Suprapubic skin (tissue), 4 donors: ENCODE measurements at regions not wholly inside any gene's neighbourhood (a gene's known extent, or its start where the extent isn't known, plus 50 kb on each side); places are given as distances from the start of the nearest gene placed in this dataset.

Experiments used
- DNase-seq, 2 donors: peaks; one replicate each; pipeline ENCODE4 v3.0.0-alpha.2; 2019; ENCODE audit warnings: low spot score in 2 of 2
- H3K27ac ChIP-seq: fragments of 200-600 bp; sonication (generic); one replicate; pipeline ENCODE4 v1.5.1; 2019
- H3K27me3 ChIP-seq: fragments of 200-600 bp; sonication (generic); one replicate; pipeline ENCODE4 v1.5.1; 2019
- H3K36me3 ChIP-seq: fragments of 200-600 bp; sonication (generic); one replicate; pipeline ENCODE4 v1.5.1; 2019
- H3K4me1 ChIP-seq: fragments of 200-600 bp; sonication (generic); one replicate; pipeline ENCODE4 v1.5.1; 2019
- H3K4me3 ChIP-seq: fragments of 200-600 bp; sonication (generic); one replicate; pipeline ENCODE4 v1.5.1; 2019; ENCODE audit warnings: mild to moderate bottlenecking
- H3K9me3 ChIP-seq: fragments of 200-600 bp; sonication (generic); one replicate; pipeline ENCODE4 v1.5.1; 2019
- EP300 ChIP-seq: sonication (generic); formaldehyde crosslinking; IDR thresholded peaks from one replicate; pipeline ENCODE4 v1.6.1; 2017; ENCODE audit warnings: antibody characterized with exemption
- POLR2A ChIP-seq, 2 donors: fragments of 450-650 bp; IDR thresholded peaks; one replicate each; pipeline ENCODE4 v1.6.1; 2017; ENCODE audit warnings: antibody characterized with exemption in 2 of 2, mild to moderate bottlenecking in 2 of 2, moderate library complexity in 2 of 2
- POLR2AphosphoS5 ChIP-seq, 3 donors: sonication (generic); formaldehyde crosslinking; IDR thresholded peaks; one replicate each; pipeline ENCODE4 v1.6.1; 2017; ENCODE audit warnings: antibody characterized with exemption in 3 of 3
- WGBS: methylation state at CpG from one replicate; pipeline ENCODE4 v1.1.5; 2018; 5-methylcytosine and 5-hydroxymethylcytosine counted together
- TF ChIP-seq, protein P1 (sequence below), 2 donors: fragments of 200-600 bp in 1 of 2; fragments of 450-650 bp in 1 of 2; sonication (generic) in 1 of 2; IDR thresholded peaks; one replicate each; pipeline ENCODE4 v1.5.1; 2016 to 2019; ENCODE audit warnings: antibody characterized with exemption in 2 of 2, mild to moderate bottlenecking in 1 of 2, moderate library complexity in 1 of 2

DNA sequence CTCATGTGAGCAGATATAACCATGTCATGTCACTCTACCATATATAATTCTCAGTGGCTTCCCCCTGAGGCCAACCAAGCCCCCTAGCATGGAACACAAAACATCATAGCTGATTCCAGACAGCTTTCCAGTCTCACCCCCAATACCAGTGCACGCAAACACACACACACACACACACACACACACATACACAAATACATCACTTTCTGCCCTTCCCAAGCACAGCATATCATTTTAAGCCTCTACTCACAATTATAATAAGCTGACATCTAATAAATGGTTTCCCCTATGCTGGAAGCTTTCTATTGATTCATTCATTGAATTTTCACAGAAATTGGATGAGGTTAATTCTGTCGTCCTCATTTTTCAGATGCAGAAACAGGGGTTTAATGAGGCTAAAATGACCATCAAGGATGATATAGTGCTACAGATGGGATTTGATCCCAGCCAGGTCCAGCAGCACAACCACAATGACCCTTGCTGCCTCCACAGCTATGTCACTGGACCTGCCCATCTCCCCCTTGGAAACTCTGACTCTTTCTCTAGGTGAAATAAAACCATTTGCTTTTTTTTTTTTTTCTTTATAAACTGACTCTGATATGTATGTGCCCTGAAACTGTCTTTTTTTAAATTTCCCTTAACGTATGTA is 131.1 kb downstream of the TMEM114 start:
- no peaks in the 10 kb centered on the region for H3K4me1 ChIP-seq
- TF ChIP-seq POLR2AphosphoS5 (IDR thresholded peaks at IDR 0.05) (no peak), POLR2A (IDR thresholded peaks at IDR 0.05) (no peak), EP300 (no peak)
- TF ChIP-seq, protein P1, sequence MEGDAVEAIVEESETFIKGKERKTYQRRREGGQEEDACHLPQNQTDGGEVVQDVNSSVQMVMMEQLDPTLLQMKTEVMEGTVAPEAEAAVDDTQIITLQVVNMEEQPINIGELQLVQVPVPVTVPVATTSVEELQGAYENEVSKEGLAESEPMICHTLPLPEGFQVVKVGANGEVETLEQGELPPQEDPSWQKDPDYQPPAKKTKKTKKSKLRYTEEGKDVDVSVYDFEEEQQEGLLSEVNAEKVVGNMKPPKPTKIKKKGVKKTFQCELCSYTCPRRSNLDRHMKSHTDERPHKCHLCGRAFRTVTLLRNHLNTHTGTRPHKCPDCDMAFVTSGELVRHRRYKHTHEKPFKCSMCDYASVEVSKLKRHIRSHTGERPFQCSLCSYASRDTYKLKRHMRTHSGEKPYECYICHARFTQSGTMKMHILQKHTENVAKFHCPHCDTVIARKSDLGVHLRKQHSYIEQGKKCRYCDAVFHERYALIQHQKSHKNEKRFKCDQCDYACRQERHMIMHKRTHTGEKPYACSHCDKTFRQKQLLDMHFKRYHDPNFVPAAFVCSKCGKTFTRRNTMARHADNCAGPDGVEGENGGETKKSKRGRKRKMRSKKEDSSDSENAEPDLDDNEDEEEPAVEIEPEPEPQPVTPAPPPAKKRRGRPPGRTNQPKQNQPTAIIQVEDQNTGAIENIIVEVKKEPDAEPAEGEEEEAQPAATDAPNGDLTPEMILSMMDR (IDR thresholded peaks at IDR 0.05): no peak
- DNase-seq: no peak
- 60% methylated on average over 3 of the region's 3 CpGs for WGBS
- H3K9me3 ChIP-seq: no peaks in the 10 kb centered on the region
- no peaks in the 10 kb centered on the region for H3K27me3 ChIP-seq
- H3K27ac ChIP-seq: no peak overlapping the region
- no peak overlapping the region for H3K4me3 ChIP-seq
- no peaks in the 10 kb centered on the region for H3K36me3 ChIP-seq

DNA sequence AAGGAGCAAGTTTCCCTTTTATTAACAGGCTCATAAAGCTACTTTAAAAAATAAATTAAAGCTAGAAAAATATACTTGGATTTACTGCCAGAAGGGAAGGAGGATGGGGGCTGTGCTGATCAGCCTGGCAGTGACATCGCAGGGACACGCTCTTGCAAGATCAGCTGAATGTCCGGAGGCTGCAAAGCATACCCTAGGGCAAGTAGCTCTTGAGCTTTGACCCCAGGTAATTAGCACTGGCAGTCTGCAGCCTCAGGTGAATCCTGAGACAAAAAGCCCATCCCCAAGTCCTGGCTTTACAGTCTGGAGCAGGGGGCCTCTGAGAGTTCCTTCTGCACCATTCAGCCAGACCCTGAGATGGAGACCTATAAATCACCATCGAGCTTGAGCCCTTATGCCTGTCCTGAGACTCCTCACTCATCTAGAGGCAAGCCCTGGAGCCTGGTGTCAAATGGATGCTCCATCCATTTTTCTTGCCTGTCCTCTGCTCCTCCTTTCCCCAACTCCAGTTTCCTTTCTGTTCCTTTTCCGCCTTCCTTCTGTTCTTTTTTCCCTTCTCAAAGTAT is 131.7 kb downstream of the TMEM114 start:
- no peak for TF ChIP-seq EP300
- no peak for TF ChIP-seq POLR2A (IDR thresholded peaks at IDR 0.05)
- TF ChIP-seq, protein P1 (IDR thresholded peaks at IDR 0.05): no peak
- no peak for TF ChIP-seq POLR2AphosphoS5 (IDR thresholded peaks at IDR 0.05)
- DNase-seq: no peak
- no peak overlapping the region for H3K27ac ChIP-seq
- no peaks in the 10 kb centered on the region for H3K27me3 ChIP-seq
- 51% methylated on average over 5 of the region's 5 CpGs for WGBS
- H3K4me3 ChIP-seq: no peak overlapping the region
- no peaks in the 10 kb centered on the region for H3K9me3 ChIP-seq
- no peaks in the 10 kb centered on the region for H3K4me1 ChIP-seq
- no peaks in the 10 kb centered on the region for H3K36me3 ChIP-seq

DNA sequence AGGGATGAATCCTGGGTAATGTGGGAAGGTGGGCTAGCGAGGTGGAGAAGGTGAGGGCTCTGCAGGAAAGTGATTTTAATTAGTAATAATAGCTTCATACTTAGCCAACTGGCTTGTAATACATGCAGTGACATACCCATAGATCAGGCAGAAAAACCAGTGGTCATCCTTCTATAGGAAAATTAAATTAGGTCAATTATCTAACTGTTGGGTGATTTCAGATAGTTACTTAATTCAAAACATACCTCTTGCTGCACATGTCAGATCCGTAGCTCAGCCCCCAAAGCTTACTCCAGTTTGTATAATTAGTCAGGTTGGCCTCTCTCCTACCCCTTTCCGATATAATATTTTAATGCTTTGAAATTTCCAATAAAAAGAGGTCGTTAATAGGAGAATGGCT is 137.0 kb downstream of the TMEM114 start:
- Histone ChIP-seq H3K9me3 (no peaks in the 10 kb centered on the region), H3K4me3 (no peak overlapping the region), H3K4me1 (no peaks in the 10 kb centered on the region), H3K27me3 (no peaks in the 10 kb centered on the region), H3K36me3 (no peaks in the 10 kb centered on the region), H3K27ac (no peak overlapping the region)
- WGBS: 64% methylated on average over 4 of the region's 4 CpGs
- DNase-seq: no peak
- TF ChIP-seq EP300 (no peak), POLR2A (IDR thresholded peaks at IDR 0.05) (no peak), POLR2AphosphoS5 (IDR thresholded peaks at IDR 0.05) (no peak)

DNA sequence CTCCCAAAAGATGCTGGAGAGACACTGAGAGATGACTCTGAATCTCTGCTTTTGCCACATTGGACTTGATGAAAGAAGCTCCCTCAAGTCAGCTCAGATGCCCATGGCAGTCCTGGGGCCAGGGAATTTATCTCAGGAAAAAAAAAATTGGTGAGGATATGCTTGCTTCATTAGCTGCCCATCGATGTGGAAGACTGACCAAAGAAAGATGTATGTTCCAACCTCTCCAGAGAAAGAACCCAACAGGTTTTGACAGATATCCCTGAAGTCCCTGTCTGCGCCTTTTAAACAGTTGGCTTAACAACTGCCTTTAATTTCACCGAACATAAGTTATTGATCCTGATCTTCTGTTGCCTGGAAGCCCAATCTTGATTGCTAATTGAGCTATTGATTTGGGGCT is 137.4 kb downstream of the TMEM114 start:
- 64% methylated on average over 3 of the region's 3 CpGs for WGBS
- Histone ChIP-seq H3K27me3 (no peaks in the 10 kb centered on the region), H3K4me1 (no peaks in the 10 kb centered on the region), H3K27ac (no peak overlapping the region), H3K36me3 (no peaks in the 10 kb centered on the region), H3K4me3 (no peak overlapping the region), H3K9me3 (no peaks in the 10 kb centered on the region)
- TF ChIP-seq, protein P1 (IDR thresholded peaks at IDR 0.05): no peak
- TF ChIP-seq POLR2A (IDR thresholded peaks at IDR 0.05) (no peak), EP300 (no peak), POLR2AphosphoS5 (IDR thresholded peaks at IDR 0.05) (no peak)
- no peak for DNase-seq

DNA sequence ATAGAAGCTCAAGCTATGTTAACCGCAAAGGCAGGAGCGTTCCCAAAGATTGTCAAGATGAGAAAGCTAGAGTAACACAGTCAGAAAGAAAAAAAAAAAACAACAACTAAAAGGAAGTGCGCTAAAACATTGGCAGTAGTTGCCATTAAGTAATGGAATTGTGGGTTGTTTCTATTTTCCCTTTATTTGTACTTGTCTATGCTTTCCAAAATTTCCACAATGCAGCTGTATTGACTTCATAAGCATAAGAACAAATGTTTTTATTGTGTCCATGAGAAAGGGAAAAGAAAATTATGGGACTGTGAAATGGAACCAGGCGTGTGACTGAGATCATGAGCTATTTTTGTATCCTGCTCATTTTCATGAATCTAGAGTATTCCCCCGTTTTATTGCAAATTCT is 153.4 kb downstream of the TMEM114 start:
- H3K27me3 ChIP-seq: no peaks in the 10 kb centered on the region

DNA sequence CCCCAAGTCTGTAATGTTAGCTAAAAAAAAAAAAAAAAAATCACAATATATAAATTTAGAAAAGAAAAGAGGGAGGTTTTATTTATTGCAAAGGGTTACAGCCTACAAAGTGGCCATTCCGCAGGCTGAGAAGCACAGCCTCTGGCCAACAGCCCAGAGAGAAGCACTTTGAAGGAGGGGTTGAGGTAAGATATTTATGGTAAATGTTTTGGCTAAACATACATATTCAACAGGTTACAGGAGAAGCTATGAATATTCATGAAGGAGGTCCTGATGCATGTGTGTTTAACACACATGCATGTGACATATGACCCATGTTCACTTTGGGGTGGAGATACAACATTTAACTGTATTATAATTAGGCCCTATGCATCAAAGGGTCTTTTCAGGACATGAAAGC is 158.5 kb downstream of the TMEM114 start:
- DNase-seq: no peak
- TF ChIP-seq EP300 (no peak), POLR2AphosphoS5 (IDR thresholded peaks at IDR 0.05) (no peak), POLR2A (IDR thresholded peaks at IDR 0.05) (no peak)
- TF ChIP-seq, protein P1 (IDR thresholded peaks at IDR 0.05): no peak
- no peaks in the 10 kb centered on the region for H3K4me1 ChIP-seq
- no peak overlapping the region for H3K27ac ChIP-seq
- no peaks in the 10 kb centered on the region for H3K27me3 ChIP-seq
- no peak overlapping the region for H3K4me3 ChIP-seq
- no peaks in the 10 kb centered on the region for H3K36me3 ChIP-seq
- H3K9me3 ChIP-seq: no peaks in the 10 kb centered on the region
- 87% methylated on average over 1 of the region's 1 CpG for WGBS

More for the DNA sequence above, 153.4 kb downstream of the TMEM114 start:
- DNase-seq: no peak
- H3K27ac ChIP-seq: no peak overlapping the region
- H3K4me1 ChIP-seq: no peaks in the 10 kb centered on the region
- WGBS: 69% methylated on average over 5 of the region's 5 CpGs
- TF ChIP-seq POLR2A (IDR thresholded peaks at IDR 0.05) (no peak), EP300 (no peak)
- H3K9me3 ChIP-seq: peaks cover 10% of the 10 kb centered on the region
- H3K36me3 ChIP-seq: no peaks in the 10 kb centered on the region
- H3K4me3 ChIP-seq: no peak overlapping the region
